ENCODE measurements at regions not wholly inside any gene's neighbourhood (a gene's known extent, or its start where the extent isn't known, plus 50 kb on each side); places are given as distances from the start of the nearest gene placed in this dataset.
"Not testable (repeated sequence)": the region's sequence is repeated elsewhere in the genome, so short reads cannot be mapped to it uniquely, and the experiment has no call there.

- no peaks in the 10 kb centered on the region for H3K9me3 ChIP-seq (ENCODE audit: control insufficient read depth in 2 of 2, insufficient read depth in 1 of 2, low read depth in 1 of 2, low read length in 1 of 2)
- no peak overlapping the region for H3K27ac ChIP-seq (ENCODE audit: low read depth in 2 of 2, low read length in 1 of 2)
- no peak overlapping the region for H3K4me3 ChIP-seq (ENCODE audit: low read depth in 1 of 2, low read length in 2 of 2)
- no peaks in the 10 kb centered on the region for H3K27me3 ChIP-seq (ENCODE audit: control insufficient read depth in 1 of 2, insufficient read depth in 2 of 2, low read length in 2 of 2)
- no peaks in the 10 kb centered on the region for H3K36me3 ChIP-seq (ENCODE audit: control insufficient read depth in 2 of 2, insufficient read depth in 2 of 2, low read length in 1 of 2)
- 50 to 63% methylated on average over 2 of the region's 2 CpGs for WGBS, 2 donors
- no peaks in the 10 kb centered on the region for H3K4me1 ChIP-seq (ENCODE audit: control insufficient read depth in 2 of 2, insufficient read depth in 2 of 2, low read length in 1 of 2)
Measured at GRCh38 chr5:18455521-18455920, 821.3 kb downstream of the TAF11L14 start.

DNA sequence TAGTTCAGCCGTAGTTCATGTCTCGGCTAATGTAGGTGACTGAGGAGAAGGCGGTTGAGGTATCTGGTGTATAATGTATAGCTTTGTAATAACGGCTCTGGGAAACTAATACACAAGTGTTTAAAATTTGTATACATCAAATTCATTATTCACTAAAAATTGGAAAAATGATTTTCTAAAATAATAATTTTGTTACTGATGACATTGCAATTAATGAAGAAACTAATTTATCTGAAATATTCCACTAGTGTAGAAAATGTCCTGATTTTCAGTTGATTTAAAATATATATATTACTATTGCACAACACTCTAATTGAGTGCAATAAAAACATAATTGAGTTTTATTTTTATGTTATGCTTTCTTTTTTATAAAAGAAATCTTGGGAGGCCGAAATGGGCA, 823.0 kb downstream of the TAF11L14 start:
- Histone ChIP-seq H3K4me3 (ENCODE audit: low read depth in 1 of 2, low read length in 2 of 2) (no peak overlapping the region), H3K27me3 (ENCODE audit: control insufficient read depth in 1 of 2, insufficient read depth in 2 of 2, low read length in 2 of 2) (no peaks in the 10 kb centered on the region), H3K36me3 (ENCODE audit: control insufficient read depth in 2 of 2, insufficient read depth in 2 of 2, low read length in 1 of 2) (no peaks in the 10 kb centered on the region), H3K4me1 (ENCODE audit: control insufficient read depth in 2 of 2, insufficient read depth in 2 of 2, low read length in 1 of 2) (no peaks in the 10 kb centered on the region), H3K27ac (ENCODE audit: low read depth in 2 of 2, low read length in 1 of 2) (no peak overlapping the region), H3K9me3 (ENCODE audit: control insufficient read depth in 2 of 2, insufficient read depth in 1 of 2, low read depth in 1 of 2, low read length in 1 of 2) (no peaks in the 10 kb centered on the region)
- 90 to 93% methylated on average over 5 of the region's 5 CpGs for WGBS, 2 donors

DNA sequence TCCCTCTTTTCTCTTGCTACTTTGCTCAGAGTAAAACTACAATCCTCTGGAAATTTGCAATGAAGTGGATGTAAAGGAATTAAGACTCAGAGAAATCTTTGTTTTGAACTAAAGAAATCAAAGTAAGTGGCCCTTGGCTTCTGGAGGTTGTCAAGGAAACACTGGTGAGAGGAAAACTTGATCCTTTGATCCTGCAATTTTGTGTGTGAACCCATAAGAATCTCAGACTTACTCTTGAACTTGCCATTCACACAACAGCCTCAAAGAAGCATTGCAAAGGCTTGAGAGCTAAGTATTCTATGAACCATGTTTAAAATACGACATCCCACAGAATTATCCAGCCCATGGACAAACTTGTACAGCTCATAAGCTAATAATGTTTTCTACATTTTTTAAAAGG, 827.5 kb downstream of the TAF11L14 start:
- Histone ChIP-seq H3K4me3 (ENCODE audit: low read depth in 1 of 2, low read length in 2 of 2) (no peak overlapping the region), H3K36me3 (ENCODE audit: control insufficient read depth in 2 of 2, insufficient read depth in 2 of 2, low read length in 1 of 2) (no peaks in the 10 kb centered on the region), H3K27ac (ENCODE audit: low read depth in 2 of 2, low read length in 1 of 2) (no peak overlapping the region), H3K9me3 (ENCODE audit: control insufficient read depth in 2 of 2, insufficient read depth in 1 of 2, low read depth in 1 of 2, low read length in 1 of 2) (no peaks in the 10 kb centered on the region), H3K27me3 (ENCODE audit: control insufficient read depth in 1 of 2, insufficient read depth in 2 of 2, low read length in 2 of 2) (no peaks in the 10 kb centered on the region), H3K4me1 (ENCODE audit: control insufficient read depth in 2 of 2, insufficient read depth in 2 of 2, low read length in 1 of 2) (no peaks in the 10 kb centered on the region)
- WGBS, 2 donors: 45 to 56% methylated on average over 1 of the region's 1 CpG

DNA sequence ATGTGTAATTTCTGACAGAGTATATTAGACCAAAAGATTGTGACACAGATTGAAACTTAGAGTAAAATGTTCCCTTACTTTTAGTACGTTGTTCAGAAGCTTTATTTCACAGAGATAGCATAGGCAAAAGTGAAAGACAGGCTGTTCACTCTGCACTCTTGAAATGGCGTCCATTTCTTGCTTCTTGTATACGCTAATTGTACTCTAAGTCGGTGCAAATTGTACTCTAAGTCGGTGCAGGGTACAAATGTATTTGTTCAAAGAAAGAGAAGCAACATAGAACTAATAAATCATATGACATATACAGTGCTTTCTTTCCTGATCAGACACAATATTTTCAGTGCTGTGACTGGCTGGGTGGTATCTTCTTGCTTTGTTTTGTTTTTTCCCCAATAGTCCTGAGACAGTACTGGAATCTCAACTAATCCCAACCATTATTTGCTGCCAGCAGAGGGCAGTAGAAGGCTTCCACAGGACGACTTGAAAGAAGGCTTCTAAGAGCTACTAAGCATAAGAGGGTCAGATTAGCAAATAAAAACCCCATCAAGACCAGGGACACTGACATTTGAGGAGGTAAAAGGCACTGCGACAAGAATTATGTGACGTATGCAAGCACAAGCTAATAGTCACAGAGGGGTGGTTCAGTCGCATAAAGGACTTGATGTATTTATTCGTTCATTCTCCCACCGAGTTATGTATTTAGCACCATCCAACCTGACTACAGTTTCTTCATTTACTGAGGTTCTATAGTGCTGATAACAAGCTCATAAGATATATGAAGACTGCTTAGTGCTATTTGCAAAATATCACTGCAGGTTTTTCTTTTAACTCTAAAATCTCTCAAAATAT, 831.8 kb downstream of the TAF11L14 start:
- Histone ChIP-seq H3K4me3 (ENCODE audit: low read depth in 1 of 2, low read length in 2 of 2) (no peak overlapping the region), H3K27me3 (ENCODE audit: control insufficient read depth in 1 of 2, insufficient read depth in 2 of 2, low read length in 2 of 2) (no peaks in the 10 kb centered on the region), H3K4me1 (ENCODE audit: control insufficient read depth in 2 of 2, insufficient read depth in 2 of 2, low read length in 1 of 2) (no peaks in the 10 kb centered on the region), H3K27ac (ENCODE audit: low read depth in 2 of 2, low read length in 1 of 2) (no peak overlapping the region), H3K9me3 (ENCODE audit: control insufficient read depth in 2 of 2, insufficient read depth in 1 of 2, low read depth in 1 of 2, low read length in 1 of 2) (no peaks in the 10 kb centered on the region), H3K36me3 (ENCODE audit: control insufficient read depth in 2 of 2, insufficient read depth in 2 of 2, low read length in 1 of 2) (no peaks in the 10 kb centered on the region)
- WGBS, 2 donors: 59 to 61% methylated on average over 11 of the region's 11 CpGs

- Histone ChIP-seq H3K4me1 (ENCODE audit: control insufficient read depth in 2 of 2, insufficient read depth in 2 of 2, low read length in 1 of 2) (no peaks in the 10 kb centered on the region), H3K4me3 (ENCODE audit: low read depth in 1 of 2, low read length in 2 of 2) (no peak overlapping the region), H3K27me3 (ENCODE audit: control insufficient read depth in 1 of 2, insufficient read depth in 2 of 2, low read length in 2 of 2) (no peaks in the 10 kb centered on the region), H3K9me3 (ENCODE audit: control insufficient read depth in 2 of 2, insufficient read depth in 1 of 2, low read depth in 1 of 2, low read length in 1 of 2) (no peaks in the 10 kb centered on the region), H3K36me3 (ENCODE audit: control insufficient read depth in 2 of 2, insufficient read depth in 2 of 2, low read length in 1 of 2) (no peaks in the 10 kb centered on the region), H3K27ac (ENCODE audit: low read depth in 2 of 2, low read length in 1 of 2) (no peak overlapping the region)
- WGBS, 2 donors: 37 to 44% methylated on average over 1 of the region's 1 CpG
Measured at GRCh38 chr5:18466731-18467130, 832.5 kb downstream of the TAF11L14 start.

DNA sequence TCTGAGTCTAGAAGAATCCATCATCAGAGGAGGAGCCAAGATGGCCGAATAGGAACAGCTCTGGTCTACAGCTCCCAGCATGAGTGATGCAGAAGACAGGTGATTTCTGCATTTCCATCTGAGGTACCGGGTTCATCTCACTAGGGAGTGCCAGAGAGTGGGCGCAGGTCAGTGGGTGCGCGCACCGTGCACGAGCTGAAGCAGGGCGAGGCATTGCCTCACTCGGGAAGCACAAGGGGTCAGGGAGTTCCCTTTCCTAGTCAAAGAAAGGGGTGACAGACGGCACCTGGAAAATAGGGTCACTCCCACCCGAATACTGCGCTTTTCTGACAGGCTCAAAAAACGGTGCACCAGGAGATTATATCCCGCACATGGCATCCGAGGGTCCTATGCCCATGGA, 837.5 kb downstream of the TAF11L14 start:
- 89 to 91% methylated on average over 13 to 15 of the region's 15 CpGs for WGBS, 2 donors
- H3K9me3 ChIP-seq (ENCODE audit: control insufficient read depth in 2 of 2, insufficient read depth in 1 of 2, low read depth in 1 of 2, low read length in 1 of 2); H3K4me3 ChIP-seq (ENCODE audit: low read depth in 1 of 2, low read length in 2 of 2); H3K27ac ChIP-seq (ENCODE audit: low read depth in 2 of 2, low read length in 1 of 2); H3K27me3 ChIP-seq (ENCODE audit: control insufficient read depth in 1 of 2, insufficient read depth in 2 of 2, low read length in 2 of 2); H3K36me3 ChIP-seq (ENCODE audit: control insufficient read depth in 2 of 2, insufficient read depth in 2 of 2, low read length in 1 of 2); H3K4me1 ChIP-seq (ENCODE audit: control insufficient read depth in 2 of 2, insufficient read depth in 2 of 2, low read length in 1 of 2): not testable (repeated sequence)

GRCh38 chr5:18483451-18483850, 849.2 kb downstream of the TAF11L14 start:
- Histone ChIP-seq H3K27me3 (ENCODE audit: control insufficient read depth in 1 of 2, insufficient read depth in 2 of 2, low read length in 2 of 2) (no peaks in the 10 kb centered on the region), H3K27ac (ENCODE audit: low read depth in 2 of 2, low read length in 1 of 2) (no peak overlapping the region), H3K36me3 (ENCODE audit: control insufficient read depth in 2 of 2, insufficient read depth in 2 of 2, low read length in 1 of 2) (no peaks in the 10 kb centered on the region), H3K9me3 (ENCODE audit: control insufficient read depth in 2 of 2, insufficient read depth in 1 of 2, low read depth in 1 of 2, low read length in 1 of 2) (no peaks in the 10 kb centered on the region), H3K4me3 (ENCODE audit: low read depth in 1 of 2, low read length in 2 of 2) (no peak overlapping the region), H3K4me1 (ENCODE audit: control insufficient read depth in 2 of 2, insufficient read depth in 2 of 2, low read length in 1 of 2) (no peaks in the 10 kb centered on the region)
- WGBS, 2 donors: 42 to 59% methylated on average over 3 of the region's 3 CpGs

DNA sequence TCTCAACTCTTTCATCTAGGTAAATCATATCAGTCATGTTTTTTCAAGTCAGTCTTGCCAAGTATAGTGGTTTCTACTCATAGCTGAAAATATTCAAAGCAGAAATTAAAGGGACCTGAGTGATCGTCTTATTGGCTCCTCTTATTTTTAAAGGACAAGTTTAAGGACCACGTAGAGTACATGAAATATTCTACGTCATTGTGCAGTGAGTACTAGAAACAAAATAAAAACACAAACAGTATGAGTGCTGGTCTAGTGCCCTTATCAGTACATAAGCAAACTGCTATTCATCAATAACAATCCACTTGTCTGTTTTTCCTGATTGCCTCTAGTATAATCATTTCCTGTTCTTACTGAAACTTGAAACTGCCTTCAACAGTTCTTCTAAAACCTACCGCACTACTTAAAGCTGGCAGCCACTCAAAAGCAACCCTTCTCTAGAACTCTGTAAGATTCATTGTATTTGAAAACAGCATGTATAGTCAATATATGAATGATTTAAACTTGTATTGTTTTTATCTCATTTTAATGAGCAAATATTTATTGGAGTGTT, 853.7 kb downstream of the TAF11L14 start:
- H3K4me3 ChIP-seq (ENCODE audit: low read depth in 1 of 2, low read length in 2 of 2): no peak overlapping the region
- 32 to 50% methylated on average over 4 of the region's 4 CpGs for WGBS, 2 donors
- no peaks in the 10 kb centered on the region for H3K9me3 ChIP-seq (ENCODE audit: control insufficient read depth in 2 of 2, insufficient read depth in 1 of 2, low read depth in 1 of 2, low read length in 1 of 2)
- no peak overlapping the region for H3K27ac ChIP-seq (ENCODE audit: low read depth in 2 of 2, low read length in 1 of 2)
- H3K36me3 ChIP-seq (ENCODE audit: control insufficient read depth in 2 of 2, insufficient read depth in 2 of 2, low read length in 1 of 2): no peaks in the 10 kb centered on the region
- no peaks in the 10 kb centered on the region for H3K27me3 ChIP-seq (ENCODE audit: control insufficient read depth in 1 of 2, insufficient read depth in 2 of 2, low read length in 2 of 2)
- no peaks in the 10 kb centered on the region for H3K4me1 ChIP-seq (ENCODE audit: control insufficient read depth in 2 of 2, insufficient read depth in 2 of 2, low read length in 1 of 2)

DNA sequence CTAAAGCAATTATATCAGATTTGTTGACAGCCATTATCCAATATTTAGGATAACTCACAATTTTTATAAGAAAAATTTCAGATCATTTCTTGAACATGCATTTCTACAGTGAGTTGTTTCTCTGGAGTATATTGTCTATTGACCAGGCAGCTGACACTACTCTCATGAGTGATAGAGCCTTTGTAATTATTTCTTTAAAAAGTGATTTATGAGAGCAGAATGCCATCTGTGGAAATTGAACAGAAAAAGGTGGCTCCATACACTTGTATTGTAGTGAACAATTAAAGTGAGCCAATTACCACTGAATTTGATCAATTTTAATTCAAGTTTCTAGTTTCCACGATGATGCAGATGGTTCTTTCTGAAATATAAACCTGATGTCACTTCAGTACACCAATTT, 855.4 kb downstream of the TAF11L14 start:
- Histone ChIP-seq H3K9me3 (ENCODE audit: control insufficient read depth in 2 of 2, insufficient read depth in 1 of 2, low read depth in 1 of 2, low read length in 1 of 2) (no peaks in the 10 kb centered on the region), H3K4me1 (ENCODE audit: control insufficient read depth in 2 of 2, insufficient read depth in 2 of 2, low read length in 1 of 2) (no peaks in the 10 kb centered on the region), H3K27ac (ENCODE audit: low read depth in 2 of 2, low read length in 1 of 2) (no peak overlapping the region), H3K27me3 (ENCODE audit: control insufficient read depth in 1 of 2, insufficient read depth in 2 of 2, low read length in 2 of 2) (no peaks in the 10 kb centered on the region), H3K36me3 (ENCODE audit: control insufficient read depth in 2 of 2, insufficient read depth in 2 of 2, low read length in 1 of 2) (no peaks in the 10 kb centered on the region), H3K4me3 (ENCODE audit: low read depth in 1 of 2, low read length in 2 of 2) (no peak overlapping the region)
- WGBS, 2 donors: 40 to 51% methylated on average over 1 of the region's 1 CpG

DNA sequence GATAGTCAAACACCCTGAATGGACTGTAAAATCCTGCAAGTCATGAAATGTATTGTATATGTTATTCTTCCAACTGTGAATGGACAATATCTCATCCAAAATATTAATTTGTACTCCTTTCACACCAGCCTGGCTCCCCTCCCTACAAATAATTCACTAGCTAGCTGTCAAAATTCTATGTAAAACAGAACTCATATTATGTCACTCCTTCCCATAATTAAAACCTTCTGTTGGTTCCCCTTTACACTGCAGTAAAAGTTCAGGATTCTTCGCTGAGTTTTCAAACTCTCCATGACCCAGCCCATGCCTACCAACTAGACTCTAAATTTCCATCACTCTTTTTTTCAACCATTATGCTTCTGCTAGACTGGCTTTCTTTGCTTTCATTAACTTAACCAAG, 857.1 kb downstream of the TAF11L14 start:
- Histone ChIP-seq H3K36me3 (ENCODE audit: control insufficient read depth in 2 of 2, insufficient read depth in 2 of 2, low read length in 1 of 2) (no peaks in the 10 kb centered on the region), H3K9me3 (ENCODE audit: control insufficient read depth in 2 of 2, insufficient read depth in 1 of 2, low read depth in 1 of 2, low read length in 1 of 2) (no peaks in the 10 kb centered on the region), H3K27me3 (ENCODE audit: control insufficient read depth in 1 of 2, insufficient read depth in 2 of 2, low read length in 2 of 2) (no peaks in the 10 kb centered on the region), H3K4me3 (ENCODE audit: low read depth in 1 of 2, low read length in 2 of 2) (no peak overlapping the region), H3K4me1 (ENCODE audit: control insufficient read depth in 2 of 2, insufficient read depth in 2 of 2, low read length in 1 of 2) (no peaks in the 10 kb centered on the region), H3K27ac (ENCODE audit: low read depth in 2 of 2, low read length in 1 of 2) (no peak overlapping the region)
- WGBS, 2 donors: 83 to 87% methylated on average over 1 of the region's 1 CpG

Measured in esophagus (tissue), 2 donors.